ENCODE measurements at regions not wholly inside any gene's neighbourhood (a gene's known extent, or its start where the extent isn't known, plus 50 kb on each side); places are given as distances from the start of the nearest gene placed in this dataset.

- Histone ChIP-seq H3K27ac (ENCODE audit: low read length) (no peak overlapping the region), H3K9ac (ENCODE audit: low read length) (no peak overlapping the region), H3K36me3 (replicated peaks; ENCODE audit: insufficient read depth, low read length) (no peaks in the 10 kb centered on the region), H2AFZ (ENCODE audit: low read length) (no peak overlapping the region), H3K9me3 (replicated peaks; ENCODE audit: insufficient read depth, low read length) (no peaks in the 10 kb centered on the region), H3K9me2 (replicated peaks; ENCODE audit: insufficient read depth, low read length) (no peaks in the 10 kb centered on the region), H4K20me1 (ENCODE audit: insufficient read depth, low read length) (no peaks in the 10 kb centered on the region), H3K79me2 (ENCODE audit: low read length) (no peaks in the 10 kb centered on the region), H3K4me2 (ENCODE audit: low read depth, low read length) (no peak overlapping the region), H3K4me3 (ENCODE audit: low read length) (no peak overlapping the region), H3K27me3 (replicated peaks; ENCODE audit: insufficient read depth, low read length) (no peaks in the 10 kb centered on the region), H3K4me1 (ENCODE audit: low read length) (no peaks in the 10 kb centered on the region), H3F3A (ENCODE audit: insufficient read depth, low read length) (no peaks in the 10 kb centered on the region)
- TF ChIP-seq EZH2phosphoT487 (IDR thresholded peaks at IDR 0.05; ENCODE audit: low read length), result no peak
- TF ChIP-seq EZH2 (optimal IDR thresholded peaks at IDR 0.05; ENCODE audit: low read depth, low read length), result no peak
- TF ChIP-seq, protein P1, sequence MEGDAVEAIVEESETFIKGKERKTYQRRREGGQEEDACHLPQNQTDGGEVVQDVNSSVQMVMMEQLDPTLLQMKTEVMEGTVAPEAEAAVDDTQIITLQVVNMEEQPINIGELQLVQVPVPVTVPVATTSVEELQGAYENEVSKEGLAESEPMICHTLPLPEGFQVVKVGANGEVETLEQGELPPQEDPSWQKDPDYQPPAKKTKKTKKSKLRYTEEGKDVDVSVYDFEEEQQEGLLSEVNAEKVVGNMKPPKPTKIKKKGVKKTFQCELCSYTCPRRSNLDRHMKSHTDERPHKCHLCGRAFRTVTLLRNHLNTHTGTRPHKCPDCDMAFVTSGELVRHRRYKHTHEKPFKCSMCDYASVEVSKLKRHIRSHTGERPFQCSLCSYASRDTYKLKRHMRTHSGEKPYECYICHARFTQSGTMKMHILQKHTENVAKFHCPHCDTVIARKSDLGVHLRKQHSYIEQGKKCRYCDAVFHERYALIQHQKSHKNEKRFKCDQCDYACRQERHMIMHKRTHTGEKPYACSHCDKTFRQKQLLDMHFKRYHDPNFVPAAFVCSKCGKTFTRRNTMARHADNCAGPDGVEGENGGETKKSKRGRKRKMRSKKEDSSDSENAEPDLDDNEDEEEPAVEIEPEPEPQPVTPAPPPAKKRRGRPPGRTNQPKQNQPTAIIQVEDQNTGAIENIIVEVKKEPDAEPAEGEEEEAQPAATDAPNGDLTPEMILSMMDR (IDR thresholded peaks at IDR 0.05; ENCODE audit: low read length), result no peak
- no peak for DNase-seq
Observed at GRCh38 chr12:92385296-92385695, 239.7 kb upstream of the BTG1 start.

DNA sequence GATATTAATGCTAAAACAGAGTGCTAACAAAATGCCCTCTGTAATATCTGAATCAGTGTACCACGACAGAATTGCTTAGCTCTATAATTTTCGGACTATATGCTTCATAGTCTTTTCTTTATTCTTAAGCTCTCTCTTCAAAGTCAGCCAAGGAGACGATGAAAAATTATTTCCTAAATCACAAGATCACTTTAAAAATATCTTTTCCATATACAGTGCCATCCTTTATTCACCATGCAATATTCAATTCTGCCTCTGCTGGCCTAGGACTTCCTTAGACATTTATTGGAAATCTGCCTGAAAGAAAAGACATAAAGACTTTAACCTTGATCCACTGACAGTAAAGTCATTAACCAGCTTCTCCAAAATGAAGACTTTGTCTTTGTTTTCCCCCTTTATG is 238.9 kb upstream of the BTG1 start:
- Histone ChIP-seq H4K20me1 (ENCODE audit: insufficient read depth, low read length) (no peaks in the 10 kb centered on the region), H2AFZ (ENCODE audit: low read length) (no peak overlapping the region), H3K4me2 (ENCODE audit: low read depth, low read length) (no peak overlapping the region), H3F3A (ENCODE audit: insufficient read depth, low read length) (no peaks in the 10 kb centered on the region), H3K27me3 (replicated peaks; ENCODE audit: insufficient read depth, low read length) (no peaks in the 10 kb centered on the region), H3K9me3 (replicated peaks; ENCODE audit: insufficient read depth, low read length) (no peaks in the 10 kb centered on the region), H3K79me2 (ENCODE audit: low read length) (no peaks in the 10 kb centered on the region), H3K36me3 (replicated peaks; ENCODE audit: insufficient read depth, low read length) (no peaks in the 10 kb centered on the region), H3K4me3 (ENCODE audit: low read length) (no peak overlapping the region), H3K9ac (ENCODE audit: low read length) (no peak overlapping the region), H3K9me2 (replicated peaks; ENCODE audit: insufficient read depth, low read length) (no peaks in the 10 kb centered on the region), H3K4me1 (ENCODE audit: low read length) (no peaks in the 10 kb centered on the region), H3K27ac (ENCODE audit: low read length) (no peak overlapping the region)
- no peak for DNase-seq
- TF ChIP-seq EZH2 (optimal IDR thresholded peaks at IDR 0.05; ENCODE audit: low read depth, low read length), result no peak
- TF ChIP-seq, protein P1 (IDR thresholded peaks at IDR 0.05; ENCODE audit: low read length), result no peak
- TF ChIP-seq EZH2phosphoT487 (IDR thresholded peaks at IDR 0.05; ENCODE audit: low read length), result no peak

GRCh38 chr12:92382383-92382878 is 236.8 kb upstream of the BTG1 start:
- H4K20me1 ChIP-seq (ENCODE audit: insufficient read depth, low read length), result no peaks in the 10 kb centered on the region
- TF ChIP-seq, protein P1 (IDR thresholded peaks at IDR 0.05; ENCODE audit: low read length), result no peak
- TF ChIP-seq EZH2phosphoT487 (IDR thresholded peaks at IDR 0.05; ENCODE audit: low read length) (no peak), EZH2 (optimal IDR thresholded peaks at IDR 0.05; ENCODE audit: low read depth, low read length) (no peak)
- H3K4me2 ChIP-seq (ENCODE audit: low read depth, low read length), result no peak overlapping the region
- DNase-seq, result no peak
- H3F3A ChIP-seq (ENCODE audit: insufficient read depth, low read length), result no peaks in the 10 kb centered on the region
- no peaks in the 10 kb centered on the region for H3K27me3 ChIP-seq (replicated peaks; ENCODE audit: insufficient read depth, low read length)
- no peaks in the 10 kb centered on the region for H3K79me2 ChIP-seq (ENCODE audit: low read length)
- H3K4me3 ChIP-seq (ENCODE audit: low read length), result no peak overlapping the region
- no peaks in the 10 kb centered on the region for H3K36me3 ChIP-seq (replicated peaks; ENCODE audit: insufficient read depth, low read length)
- H3K4me1 ChIP-seq (ENCODE audit: low read length), result no peaks in the 10 kb centered on the region
- H2AFZ ChIP-seq (ENCODE audit: low read length), result no peak overlapping the region
- H3K27ac ChIP-seq (ENCODE audit: low read length), result no peak overlapping the region
- no peaks in the 10 kb centered on the region for H3K9me3 ChIP-seq (replicated peaks; ENCODE audit: insufficient read depth, low read length)
- H3K9ac ChIP-seq (ENCODE audit: low read length), result no peak overlapping the region
- no peaks in the 10 kb centered on the region for H3K9me2 ChIP-seq (replicated peaks; ENCODE audit: insufficient read depth, low read length)
